ENCODE measurements at regions not wholly inside any gene's neighbourhood (a gene's known extent, or its start where the extent isn't known, plus 50 kb on each side); places are given as distances from the start of the nearest gene placed in this dataset.

GRCh38 chr16:85267414-85267945 is 155.2 kb upstream of the CIBAR2 start:
- peaks cover 53% of the 10 kb centered on the region for H3K4me1 ChIP-seq (ENCODE audit: control insufficient read depth, insufficient read depth, low read length)
- no peak overlapping the region for H3K4me3 ChIP-seq (ENCODE audit: low read depth, low read length)
- peaks cover 3% of the 10 kb centered on the region for H3K36me3 ChIP-seq (ENCODE audit: control insufficient read depth, insufficient read depth, low read length)
- H3K27me3 ChIP-seq (ENCODE audit: control insufficient read depth, insufficient read depth, low read length), result no peaks in the 10 kb centered on the region
- H3K27ac ChIP-seq (ENCODE audit: low read depth, low read length), result no peak overlapping the region
- no peaks in the 10 kb centered on the region for H3K9me3 ChIP-seq (ENCODE audit: control insufficient read depth, insufficient read depth, low read length)
- 97% methylated on average over 9 of the region's 10 CpGs for WGBS (ENCODE audit: insufficient coverage)
- DNase-seq (ENCODE audit: low read depth in 4 of 6, low spot score in 6 of 6), result no peak

- Histone ChIP-seq H3K27ac (ENCODE audit: low read depth, low read length) (no peak overlapping the region), H3K4me3 (ENCODE audit: low read depth, low read length) (no peak overlapping the region), H3K36me3 (ENCODE audit: control insufficient read depth, insufficient read depth, low read length) (peaks cover 3% of the 10 kb centered on the region), H3K4me1 (ENCODE audit: control insufficient read depth, insufficient read depth, low read length) (peaks cover 40% of the 10 kb centered on the region), H3K9me3 (ENCODE audit: control insufficient read depth, insufficient read depth, low read length) (no peaks in the 10 kb centered on the region), H3K27me3 (ENCODE audit: control insufficient read depth, insufficient read depth, low read length) (no peaks in the 10 kb centered on the region)
- DNase-seq (ENCODE audit: low read depth in 4 of 6, low spot score in 6 of 6), result peak in 1 of 6 donors; percentile 80
- 66% methylated on average over 8 of the region's 9 CpGs for WGBS (ENCODE audit: insufficient coverage)
These were observed 156.9 kb upstream of the CIBAR2 start for GRCh38 chr16:85269165-85269564.

- no peak overlapping the region for H3K27ac ChIP-seq (ENCODE audit: low read depth, low read length)
- H3K4me1 ChIP-seq (ENCODE audit: control insufficient read depth, insufficient read depth, low read length), result peaks cover 42% of the 10 kb centered on the region
- H3K27me3 ChIP-seq (ENCODE audit: control insufficient read depth, insufficient read depth, low read length), result no peaks in the 10 kb centered on the region
- no peaks in the 10 kb centered on the region for H3K36me3 ChIP-seq (ENCODE audit: control insufficient read depth, insufficient read depth, low read length)
- DNase-seq (ENCODE audit: low read depth in 4 of 6, low spot score in 6 of 6), result peak in 1 of 6 donors; percentile 82
- 56% methylated on average over 9 of the region's 13 CpGs for WGBS (ENCODE audit: insufficient coverage)
- H3K4me3 ChIP-seq (ENCODE audit: low read depth, low read length), result no peak overlapping the region
- no peaks in the 10 kb centered on the region for H3K9me3 ChIP-seq (ENCODE audit: control insufficient read depth, insufficient read depth, low read length)
These were observed 158.1 kb upstream of the CIBAR2 start for GRCh38 chr16:85270374-85270773.

- Histone ChIP-seq H3K36me3 (ENCODE audit: control insufficient read depth, insufficient read depth, low read length) (no peaks in the 10 kb centered on the region), H3K4me1 (ENCODE audit: control insufficient read depth, insufficient read depth, low read length) (peaks cover 50% of the 10 kb centered on the region), H3K9me3 (ENCODE audit: control insufficient read depth, insufficient read depth, low read length) (no peaks in the 10 kb centered on the region), H3K27me3 (ENCODE audit: control insufficient read depth, insufficient read depth, low read length) (no peaks in the 10 kb centered on the region), H3K27ac (ENCODE audit: low read depth, low read length) (no peak overlapping the region), H3K4me3 (ENCODE audit: low read depth, low read length) (no peak overlapping the region)
- no peak for DNase-seq (ENCODE audit: low read depth in 4 of 6, low spot score in 6 of 6)
- 80% methylated on average over 5 of the region's 7 CpGs for WGBS (ENCODE audit: insufficient coverage)
These were observed 158.9 kb upstream of the CIBAR2 start for GRCh38 chr16:85271198-85271597.

GRCh38 chr16:85273293-85273692 is 161.0 kb upstream of the CIBAR2 start:
- 96% methylated on average over 5 of the region's 7 CpGs for WGBS (ENCODE audit: insufficient coverage)
- no peak for DNase-seq (ENCODE audit: low read depth in 4 of 6, low spot score in 6 of 6)
- peaks cover 47% of the 10 kb centered on the region for H3K4me1 ChIP-seq (ENCODE audit: control insufficient read depth, insufficient read depth, low read length)

GRCh38 chr16:85274501-85274900 is 162.2 kb upstream of the CIBAR2 start:
- no peak for DNase-seq (ENCODE audit: low read depth in 4 of 6, low spot score in 6 of 6)
- H3K4me1 ChIP-seq (ENCODE audit: control insufficient read depth, insufficient read depth, low read length), result peaks cover 49% of the 10 kb centered on the region
- H3K9me3 ChIP-seq (ENCODE audit: control insufficient read depth, insufficient read depth, low read length), result no peaks in the 10 kb centered on the region
- H3K27ac ChIP-seq (ENCODE audit: low read depth, low read length), result no peak overlapping the region
- no peaks in the 10 kb centered on the region for H3K36me3 ChIP-seq (ENCODE audit: control insufficient read depth, insufficient read depth, low read length)
- no peaks in the 10 kb centered on the region for H3K27me3 ChIP-seq (ENCODE audit: control insufficient read depth, insufficient read depth, low read length)
- H3K4me3 ChIP-seq (ENCODE audit: low read depth, low read length), result no peak overlapping the region
- WGBS (ENCODE audit: insufficient coverage), result 89% methylated on average over 7 of the region's 7 CpGs

More at GRCh38 chr16:85273293-85273692, 161.0 kb upstream of the CIBAR2 start:
- Histone ChIP-seq H3K27me3 (ENCODE audit: control insufficient read depth, insufficient read depth, low read length) (no peaks in the 10 kb centered on the region), H3K9me3 (ENCODE audit: control insufficient read depth, insufficient read depth, low read length) (no peaks in the 10 kb centered on the region), H3K27ac (ENCODE audit: low read depth, low read length) (no peak overlapping the region), H3K4me3 (ENCODE audit: low read depth, low read length) (no peak overlapping the region), H3K36me3 (ENCODE audit: control insufficient read depth, insufficient read depth, low read length) (no peaks in the 10 kb centered on the region)

GRCh38 chr16:85274924-85275323 is 162.7 kb upstream of the CIBAR2 start:
- no peaks in the 10 kb centered on the region for H3K9me3 ChIP-seq (ENCODE audit: control insufficient read depth, insufficient read depth, low read length)
- no peak overlapping the region for H3K4me3 ChIP-seq (ENCODE audit: low read depth, low read length)
- WGBS (ENCODE audit: insufficient coverage), result 77% methylated on average over 8 of the region's 8 CpGs
- H3K27ac ChIP-seq (ENCODE audit: low read depth, low read length), result no peak overlapping the region
- no peaks in the 10 kb centered on the region for H3K27me3 ChIP-seq (ENCODE audit: control insufficient read depth, insufficient read depth, low read length)
- no peak for DNase-seq (ENCODE audit: low read depth in 4 of 6, low spot score in 6 of 6)
- no peaks in the 10 kb centered on the region for H3K36me3 ChIP-seq (ENCODE audit: control insufficient read depth, insufficient read depth, low read length)
- peaks cover 49% of the 10 kb centered on the region for H3K4me1 ChIP-seq (ENCODE audit: control insufficient read depth, insufficient read depth, low read length)

- peak in 3 of 6 donors; percentile 67 to 92 (median 89) for DNase-seq (ENCODE audit: low read depth in 4 of 6, low spot score in 6 of 6)
- no peak overlapping the region for H3K4me3 ChIP-seq (ENCODE audit: low read depth, low read length)
- H3K9me3 ChIP-seq (ENCODE audit: control insufficient read depth, insufficient read depth, low read length), result no peaks in the 10 kb centered on the region
- no peak overlapping the region for H3K27ac ChIP-seq (ENCODE audit: low read depth, low read length)
- no peaks in the 10 kb centered on the region for H3K36me3 ChIP-seq (ENCODE audit: control insufficient read depth, insufficient read depth, low read length)
- peaks cover 47% of the 10 kb centered on the region for H3K4me1 ChIP-seq (ENCODE audit: control insufficient read depth, insufficient read depth, low read length)
- H3K27me3 ChIP-seq (ENCODE audit: control insufficient read depth, insufficient read depth, low read length), result no peaks in the 10 kb centered on the region
- WGBS (ENCODE audit: insufficient coverage), result 28% methylated on average over 15 of the region's 16 CpGs
These were observed 163.4 kb upstream of the CIBAR2 start for GRCh38 chr16:85275533-85276249.

- H3K27ac ChIP-seq (ENCODE audit: low read depth, low read length), result no peak overlapping the region
- WGBS (ENCODE audit: insufficient coverage), result 92% methylated on average over 12 of the region's 12 CpGs
- H3K4me1 ChIP-seq (ENCODE audit: control insufficient read depth, insufficient read depth, low read length), result peaks cover 45% of the 10 kb centered on the region
- H3K4me3 ChIP-seq (ENCODE audit: low read depth, low read length), result no peak overlapping the region
- H3K9me3 ChIP-seq (ENCODE audit: control insufficient read depth, insufficient read depth, low read length), result no peaks in the 10 kb centered on the region
- H3K36me3 ChIP-seq (ENCODE audit: control insufficient read depth, insufficient read depth, low read length), result no peaks in the 10 kb centered on the region
- DNase-seq (ENCODE audit: low read depth in 4 of 6, low spot score in 6 of 6), result no peak
- no peaks in the 10 kb centered on the region for H3K27me3 ChIP-seq (ENCODE audit: control insufficient read depth, insufficient read depth, low read length)
These were observed 164.0 kb upstream of the CIBAR2 start for GRCh38 chr16:85276258-85276657.

GRCh38 chr16:85276721-85277120 is 164.4 kb upstream of the CIBAR2 start:
- WGBS (ENCODE audit: insufficient coverage), result 81% methylated on average over 10 of the region's 10 CpGs
- Histone ChIP-seq H3K27me3 (ENCODE audit: control insufficient read depth, insufficient read depth, low read length) (no peaks in the 10 kb centered on the region), H3K27ac (ENCODE audit: low read depth, low read length) (no peak overlapping the region), H3K4me1 (ENCODE audit: control insufficient read depth, insufficient read depth, low read length) (peaks cover 41% of the 10 kb centered on the region), H3K9me3 (ENCODE audit: control insufficient read depth, insufficient read depth, low read length) (no peaks in the 10 kb centered on the region), H3K36me3 (ENCODE audit: control insufficient read depth, insufficient read depth, low read length) (no peaks in the 10 kb centered on the region), H3K4me3 (ENCODE audit: low read depth, low read length) (no peak overlapping the region)
- no peak for DNase-seq (ENCODE audit: low read depth in 4 of 6, low spot score in 6 of 6)

All from spinal cord (tissue), 9 donors.